Stimulated activated CD8-positive, alpha-beta memory T cell treated with anti-CD3 and anti-CD28 coated beads, Interleukin-15, amount 100 ng/mL, for 48 hours (primary cell): ENCODE measurements at regions not wholly inside any gene's neighbourhood (a gene's known extent, or its start where the extent isn't known, plus 50 kb on each side); places are given as distances from the start of the nearest gene placed in this dataset.
"Not testable (repeated sequence)": the region's sequence is repeated elsewhere in the genome, so short reads cannot be mapped to it uniquely, and the experiment has no call there.

ENCODE experiments used
- DNase-seq, 2 donors: peaks; one replicate each; pipeline ENCODE4 v3.0.0-alpha.2; 2020; ENCODE audit warnings: low read depth in 2 of 2

- DNase-seq, result no peak
These were observed 195.7 kb downstream of the PALM2AKAP2 start for GRCh38 chr9:109975574-109976295.

- no peak for DNase-seq
These were observed 196.3 kb downstream of the PALM2AKAP2 start for GRCh38 chr9:109976303-109976702.

GRCh38 chr9:109977521-109977920 is 197.5 kb downstream of the PALM2AKAP2 start:
- DNase-seq, result no peak

DNA sequence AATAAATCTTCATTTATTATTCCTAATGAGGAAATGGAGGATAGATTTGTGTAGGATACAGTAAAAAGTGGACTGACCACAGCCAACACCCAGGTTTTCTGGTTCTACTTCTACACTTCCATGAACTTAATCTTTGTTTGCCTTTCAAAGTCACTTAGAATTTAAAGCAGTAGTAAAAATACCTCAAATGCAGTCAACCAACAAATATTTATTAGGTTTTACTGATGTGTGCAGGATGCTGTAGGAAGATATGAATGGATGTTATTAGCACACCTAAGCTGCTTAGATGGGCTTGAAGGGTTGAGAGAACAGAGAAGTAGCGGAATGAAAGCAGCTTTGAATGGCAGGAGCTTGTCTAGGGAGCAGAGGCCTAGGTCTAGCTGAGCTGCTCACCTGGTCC is 201.1 kb downstream of the PALM2AKAP2 start:
- no peak for DNase-seq

GRCh38 chr9:109986521-109986991 is 206.6 kb downstream of the PALM2AKAP2 start:
- no peak for DNase-seq

- DNase-seq, result no peak
These were observed 209.3 kb downstream of the PALM2AKAP2 start for GRCh38 chr9:109989296-109989695.

- no peak for DNase-seq
These were observed 210.5 kb downstream of the PALM2AKAP2 start for GRCh38 chr9:109990541-109990940.

GRCh38 chr9:109992293-109992692 is 212.3 kb downstream of the PALM2AKAP2 start:
- no peak for DNase-seq

DNA sequence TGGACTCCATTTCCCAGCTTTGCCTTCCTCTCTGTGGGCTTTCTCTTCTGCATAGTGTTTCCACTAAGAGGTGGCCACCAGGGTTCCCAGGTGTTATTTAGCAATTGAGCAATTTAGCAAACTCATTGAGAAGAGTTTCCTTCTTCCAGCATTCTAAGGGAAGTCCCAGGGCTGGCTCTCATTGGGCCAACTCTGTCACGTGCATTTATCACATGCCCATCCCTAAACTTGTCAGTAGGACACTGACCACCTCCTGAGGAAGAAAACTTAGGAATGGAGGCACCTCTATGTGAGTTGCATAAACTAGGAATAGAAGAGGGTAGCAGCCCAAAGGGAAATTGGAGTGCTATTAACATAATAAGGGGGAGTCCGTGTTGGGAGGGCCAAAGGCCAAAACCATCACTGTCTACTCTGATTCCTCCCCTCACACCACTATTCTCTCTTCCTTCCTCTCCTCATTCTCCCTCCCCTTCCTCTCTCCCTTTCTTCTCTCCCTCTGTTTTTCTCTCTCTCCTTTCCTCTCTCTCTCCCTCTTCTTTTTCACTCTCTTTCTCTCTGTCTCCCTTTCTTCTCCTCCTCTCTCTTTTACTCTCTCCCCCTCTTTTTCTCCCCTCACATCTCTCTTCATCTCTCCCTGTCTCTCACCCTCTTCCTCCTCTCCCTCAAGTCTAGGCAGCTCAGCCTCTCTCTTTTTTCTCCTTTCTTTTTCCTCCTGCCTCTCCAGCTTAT is 213.4 kb downstream of the PALM2AKAP2 start:
- DNase-seq, result no peak

DNA sequence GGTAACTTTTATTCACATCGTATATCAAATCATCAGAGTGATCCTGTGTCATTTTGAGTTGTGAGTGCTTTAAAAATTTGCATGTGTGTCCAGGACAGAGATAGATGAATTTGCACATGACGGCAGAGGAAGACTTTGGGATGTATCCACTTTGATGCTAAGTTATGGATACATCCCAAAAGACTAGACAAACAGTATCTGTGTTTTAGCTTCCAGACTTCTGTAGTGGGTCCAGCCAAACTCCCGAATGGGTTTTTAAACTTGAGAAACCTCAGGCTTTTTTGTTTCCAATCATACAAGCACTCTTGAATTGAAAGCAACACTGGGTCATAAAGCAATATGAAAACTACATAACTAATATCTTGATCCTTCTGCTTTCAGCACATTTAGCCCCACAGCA is 213.8 kb downstream of the C9orf152 start:
- DNase-seq, result no peak

DNA sequence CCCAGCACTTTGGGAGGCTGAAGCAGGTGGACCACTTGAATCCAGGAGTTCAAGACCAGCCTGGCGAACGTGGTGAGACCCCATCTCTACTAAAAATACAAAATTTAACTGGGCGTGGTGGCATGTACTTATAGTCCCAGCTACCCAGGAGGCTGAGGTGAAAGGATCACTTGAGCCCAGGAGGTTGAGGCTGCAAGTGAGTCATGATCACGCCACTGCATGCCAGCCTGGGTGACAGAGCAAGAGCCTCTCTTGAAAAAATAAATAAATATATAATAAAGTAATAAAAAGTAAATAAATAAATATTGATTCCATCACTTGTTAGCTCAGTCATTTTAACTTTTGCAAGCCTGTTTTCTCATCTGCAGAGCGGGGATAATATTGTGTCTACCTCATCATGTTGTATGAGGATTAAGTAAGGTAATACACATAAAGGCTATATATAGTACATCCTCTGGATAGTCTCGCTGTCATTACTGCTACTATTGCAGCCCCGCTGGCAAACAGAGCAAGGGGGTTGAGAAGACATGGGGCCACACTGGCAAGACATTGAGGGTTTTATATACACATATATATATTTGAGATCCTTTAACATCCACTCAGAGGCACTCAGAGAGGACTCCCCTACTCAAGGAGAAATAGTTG is 210.9 kb downstream of the C9orf152 start:
- no peak for DNase-seq

DNA sequence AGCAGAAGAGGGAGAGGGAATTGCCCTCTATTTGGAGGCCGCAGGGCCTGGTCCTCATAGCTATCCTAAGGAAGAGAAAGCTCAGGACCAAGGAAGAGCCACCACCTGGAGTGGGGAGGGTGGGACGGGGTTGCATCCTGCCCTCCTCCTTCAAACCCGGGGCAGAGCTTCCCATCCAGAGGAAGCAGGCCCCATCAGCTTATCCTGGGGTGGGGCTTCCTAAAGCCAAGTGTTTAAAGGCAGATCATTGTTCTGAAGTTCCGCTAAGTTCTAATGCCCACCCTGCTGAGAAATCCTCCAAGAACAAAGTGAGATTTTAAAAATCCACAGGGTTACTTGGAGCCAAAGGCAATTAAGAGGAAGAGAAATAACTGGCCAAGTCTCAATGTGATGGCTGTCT is 210.3 kb downstream of the C9orf152 start:
- DNase-seq, result no peak

- not testable (repeated sequence) for DNase-seq
These were observed 202.4 kb downstream of the C9orf152 start for GRCh38 chr9:110005521-110005920.

DNA sequence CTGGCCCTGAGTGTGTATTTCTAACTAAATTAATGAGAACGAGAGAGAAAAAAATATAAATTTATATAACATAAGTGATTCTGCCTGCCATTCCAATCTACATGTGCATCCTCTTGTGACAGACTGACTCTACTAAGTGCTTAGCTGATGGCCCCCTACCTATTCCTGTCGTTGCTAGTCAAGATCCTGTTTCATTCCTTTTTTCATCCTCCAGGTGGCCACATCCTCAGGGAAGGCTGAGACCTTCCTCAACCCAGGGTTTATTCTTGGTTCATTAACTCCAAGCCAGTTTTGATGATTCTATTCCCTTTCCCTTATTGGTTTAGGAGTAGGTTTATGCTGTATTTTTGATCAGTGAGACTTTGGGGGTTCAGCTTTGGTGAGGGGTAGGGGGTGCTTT is 201.3 kb downstream of the C9orf152 start:
- DNase-seq, result no peak

DNA sequence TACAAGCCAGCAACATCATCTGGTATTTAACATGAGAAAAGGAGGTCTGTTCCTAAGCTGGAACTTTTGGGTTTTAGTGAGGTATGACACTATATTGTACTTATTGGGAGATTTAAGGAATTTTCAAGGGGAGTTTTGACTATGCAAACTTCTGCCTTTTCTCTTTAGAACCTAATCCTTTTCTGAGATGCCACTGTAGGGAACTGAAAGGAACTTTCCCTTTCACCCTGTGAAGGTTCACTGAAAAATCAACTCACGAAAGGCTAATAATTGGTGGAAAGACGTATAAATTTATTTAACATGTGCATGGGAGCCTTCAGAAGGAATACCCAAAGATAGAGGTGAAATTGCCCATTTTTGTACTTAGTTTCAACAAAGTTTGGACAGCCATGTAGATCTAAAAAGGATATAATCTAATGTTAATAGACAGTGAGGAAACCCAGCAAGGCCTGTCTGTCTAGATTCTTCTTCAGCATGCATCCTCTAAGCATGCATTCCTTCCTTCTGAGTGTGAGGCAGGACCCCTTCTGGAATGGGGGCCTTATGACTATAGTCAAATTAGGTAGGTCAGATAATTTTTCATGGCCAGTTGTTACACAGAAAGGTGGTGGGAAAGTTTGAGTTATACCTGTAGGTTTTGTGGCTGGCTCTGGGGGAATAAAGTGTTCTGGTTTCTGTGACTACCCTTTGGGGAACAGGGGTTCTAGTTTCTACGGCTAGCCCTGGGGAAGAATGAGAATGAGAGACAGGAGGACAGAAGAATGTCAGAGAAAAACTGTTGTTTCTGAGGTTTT is 200.3 kb downstream of the C9orf152 start:
- DNase-seq, result no peak

- DNase-seq, result no peak
These were observed 199.3 kb downstream of the C9orf152 start for GRCh38 chr9:110008663-110009062.

GRCh38 chr9:110011628-110012320 is 196.2 kb downstream of the C9orf152 start:
- DNase-seq, result no peak

DNA sequence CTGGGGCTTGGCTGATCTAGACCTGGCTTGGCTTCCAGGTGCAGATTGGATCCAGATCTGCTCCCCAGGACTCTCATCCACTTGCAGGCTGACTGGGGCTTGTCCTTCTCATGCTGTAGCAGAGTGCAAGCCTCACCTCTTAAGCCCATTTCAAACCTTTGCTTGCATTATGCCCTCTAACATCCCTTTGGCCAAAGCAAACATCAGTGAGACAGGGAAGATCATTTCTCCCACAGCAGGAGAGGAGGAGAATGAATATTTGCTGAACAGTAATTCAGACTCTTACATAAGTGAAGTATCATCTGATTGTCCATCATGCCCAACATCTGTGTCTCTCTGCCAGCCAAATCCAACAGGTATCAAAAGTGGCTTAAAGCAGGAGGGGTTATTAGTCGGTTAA is 194.9 kb downstream of the C9orf152 start:
- DNase-seq, result no peak

DNA sequence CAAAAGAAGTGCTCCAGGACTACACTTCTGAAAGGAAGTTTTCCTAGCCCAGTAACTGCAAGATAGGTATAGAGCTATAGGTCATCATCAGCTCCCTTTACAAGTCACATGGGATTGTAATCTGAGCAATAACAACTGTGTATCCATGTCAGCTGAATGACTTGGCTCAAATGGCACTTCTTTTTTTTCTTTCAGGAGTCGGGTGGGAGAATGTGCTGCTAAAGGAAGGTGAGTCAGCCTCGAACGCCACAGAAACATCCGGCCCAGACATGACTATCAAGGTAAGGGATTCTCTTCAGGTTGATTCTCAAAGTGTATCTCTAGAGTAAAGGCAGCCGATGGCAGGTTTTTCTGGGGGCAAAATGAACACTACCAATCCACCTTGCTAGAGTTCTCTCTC is 192.2 kb downstream of the C9orf152 start:
- no peak for DNase-seq

DNA sequence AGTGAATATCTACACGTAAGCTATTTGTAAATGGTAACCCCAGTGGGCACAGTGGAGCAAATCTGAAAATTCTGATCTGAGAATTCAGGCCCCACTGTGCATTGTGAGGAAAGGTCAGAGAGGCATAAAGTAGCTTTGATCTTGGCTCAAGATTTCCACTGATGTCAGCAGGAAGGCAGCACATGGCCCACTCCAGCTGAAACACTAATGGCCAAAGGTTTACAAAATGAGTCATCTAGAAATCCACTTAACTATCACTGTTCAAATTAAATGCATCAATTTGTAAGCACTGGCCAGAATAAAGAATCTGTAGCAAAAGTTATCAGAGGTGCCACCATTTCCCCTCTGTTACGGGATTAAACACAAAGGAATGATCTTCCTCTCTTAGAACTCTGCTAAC is 191.6 kb downstream of the C9orf152 start:
- DNase-seq, result no peak

- DNase-seq, result not testable (repeated sequence)
These were observed 187.7 kb downstream of the C9orf152 start for GRCh38 chr9:110020216-110020615.
